HepG2 (cell line): ENCODE measurements at regions not wholly inside any gene's neighbourhood (a gene's known extent, or its start where the extent isn't known, plus 50 kb on each side); places are given as distances from the start of the nearest gene placed in this dataset.

Source experiments
- ATAC-seq: fragments of 200-7000 bp; cut with Tn5 transposase; 3 replicates; pipeline ENCODE4 v1.9.1; 2020; ENCODE audit warnings: mild to moderate bottlenecking, moderate library complexity
- BruUV-seq: library from RNA; stranded (reverse); fragments of 400-500 nt; replicated peaks from 2 replicates; lab custom pipeline; 2021; lab: Mats Ljungman, UMichigan
- CTCF ChIA-PET: fragments of 300-600 bp; formaldehyde crosslinking; extraction: SDS; loops from one replicate; lab custom pipeline; 2021; ENCODE audit warnings: low total read pairs, inconsistent platforms, low intra/inter-chr PET ratio; lab: Yijun Ruan, JAX
- POLR2A ChIA-PET: fragments of 350-600 bp; sonication (Branson Sonifier 250); formaldehyde crosslinking; loops from one replicate; lab custom pipeline; 2020; ENCODE audit warnings: antibody characterized with exemption, inconsistent platforms; lab: Yijun Ruan, JAX
- DNase-seq: peaks from one replicate; pipeline ENCODE4 v3.0.0-alpha.2; 2015; ENCODE audit warnings: low spot score
- FAIRE-seq: peaks from 3 replicates; lab custom pipeline; 2011; peaks lifted over from hg19 to GRCh38; lab: Jason Lieb, UNC
- H2AFZ ChIP-seq: one replicate; pipeline ENCODE4 v1.6.1; 2011; ENCODE audit warnings: low read length, inconsistent platforms
- H3K27ac ChIP-seq: fragments of 300-600 bp; 3 replicates; pipeline ENCODE4 v1.8.0; 2011; ENCODE audit warnings: mixed run types, mild to moderate bottlenecking, mixed read lengths, low read length, inconsistent platforms; ENCODE audit not compliant: insufficient read depth; ENCODE audit errors: extremely low read length
- H3K27me3 ChIP-seq, 2 experiments: fragments of 200-600 bp in 1 of 2; 2 replicates in 1 of 2; 3 replicates in 1 of 2; pipeline versions ENCODE4 v1.6.0 to v1.8.0; 2011; ENCODE audit warnings: low read length in 2 of 2, mild to moderate bottlenecking in 2 of 2, moderate library complexity in 2 of 2, inconsistent platforms in 1 of 2; ENCODE audit not compliant: insufficient read depth in 2 of 2, control insufficient read depth in 1 of 2
- H3K36me3 ChIP-seq, 2 experiments: fragments of 200-600 bp in 1 of 2; replicated peaks in 1 of 2; 2 replicates in 1 of 2; 3 replicates in 1 of 2; pipeline versions ENCODE4 v1.5.1 to v1.8.0; 2011; ENCODE audit warnings: low read length in 2 of 2, inconsistent platforms in 1 of 2; ENCODE audit not compliant: insufficient read depth in 2 of 2, control insufficient read depth in 1 of 2
- H3K4me1 ChIP-seq: 2 replicates; pipeline ENCODE4 v1.5.1; 2012; ENCODE audit warnings: low read length, inconsistent platforms; ENCODE audit not compliant: insufficient read depth
- H3K4me2 ChIP-seq: 2 replicates; pipeline ENCODE4 v1.6.0; 2011; ENCODE audit warnings: low read depth, low read length, inconsistent platforms
- H3K4me3 ChIP-seq, 3 experiments: fragments of 200-600 bp in 1 of 3; sonication (generic), shearing (Covaris generic) in 1 of 3; replicated peaks in 1 of 3; 2 replicates each; pipeline ENCODE4 v1.5.1; 2011 to 2016; ENCODE audit warnings: low read length in 3 of 3, inconsistent platforms in 2 of 3, low read depth in 2 of 3, mild to moderate bottlenecking in 2 of 3, control low read depth in 1 of 3, mixed read lengths in 1 of 3; ENCODE audit not compliant: insufficient read depth in 1 of 3
- H3K79me2 ChIP-seq: one replicate; pipeline ENCODE4 v1.6.1; 2011; ENCODE audit warnings: low read length, inconsistent platforms; ENCODE audit not compliant: insufficient read depth
- H3K9ac ChIP-seq: 2 replicates; pipeline ENCODE4 v1.6.0; 2011; ENCODE audit warnings: mild to moderate bottlenecking, low read depth, low read length, inconsistent platforms; ENCODE audit not compliant: insufficient read depth
- H3K9me3 ChIP-seq: 2 replicates; pipeline ENCODE4 v1.5.1; 2012; ENCODE audit warnings: mild to moderate bottlenecking, low read length
- H4K20me1 ChIP-seq: 2 replicates; pipeline ENCODE4 v1.6.0; 2011; ENCODE audit warnings: inconsistent platforms, mild to moderate bottlenecking, low read length, moderate library complexity; ENCODE audit not compliant: insufficient read depth
- ETV6 ChIP-seq: sonication (generic); formaldehyde crosslinking; conservative IDR thresholded peaks from 2 replicates; pipeline ENCODE4 v1.4.0; 2020; ENCODE audit warnings: missing genetic modification reagents
- GATAD2A ChIP-seq: IDR thresholded peaks from 2 replicates; pipeline ENCODE4 v1.6.1; 2016
- GTF3A ChIP-seq: sonication (generic); formaldehyde crosslinking; conservative IDR thresholded peaks from 2 replicates; pipeline ENCODE4 v1.4.0; 2020; ENCODE audit warnings: mild to moderate bottlenecking, missing genetic modification reagents
- MAFF ChIP-seq: IDR thresholded peaks from 2 replicates; pipeline ENCODE4 v1.6.1; 2011; ENCODE audit warnings: low read depth, low read length, improper control_type of control experiment
- MAFK ChIP-seq, 2 experiments: IDR thresholded peaks in 1 of 2; conservative IDR thresholded peaks in 1 of 2; 2 replicates each; pipeline ENCODE4 v1.6.1; 2011; ENCODE audit warnings: improper control_type of control experiment in 2 of 2, low read length in 2 of 2
- TP53 ChIP-seq: sonication (generic); formaldehyde crosslinking; conservative IDR thresholded peaks from 2 replicates; pipeline ENCODE4 v1.4.0; 2020; ENCODE audit warnings: missing genetic modification reagents
- whole genome bisulfite sequencing: methylation state at CpG from one replicate; pipeline ENCODE4 v1.1.6; 2017; ENCODE audit warnings: low lambda C conversion rate; 5-methylcytosine and 5-hydroxymethylcytosine counted together
- in situ Hi-C: cut with HindIII; loops from 2 replicates; pipeline ENCODE4 v1.10.0; 2017; ENCODE audit warnings: low pct_unique_long_range_greater_than_20kb; ENCODE audit not compliant: extremely low pct_ligation_motif_present
- intact Hi-C: fragments of 100-400 bp; cut with micrococcal nuclease; formaldehyde crosslinking; loops from one replicate; pipeline ENCODE4 v1.10.0; 2022; ENCODE audit not compliant: unreplicated experiment
- TF ChIP-seq, protein P1 (sequence below): sonication (generic); formaldehyde crosslinking; IDR thresholded peaks from 2 replicates; pipeline ENCODE4 v1.5.0; 2020; ENCODE audit warnings: mild to moderate bottlenecking, missing genetic modification reagents, moderate library complexity
- TF ChIP-seq, protein P2 (sequence below), 2 experiments: IDR thresholded peaks; 2 replicates each; pipeline ENCODE4 v1.6.1; 2011 to 2012; ENCODE audit warnings: low read length in 2 of 2, borderline replicate concordance in 1 of 2, low read depth in 1 of 2, mild to moderate bottlenecking in 1 of 2, moderate library complexity in 1 of 2
- TF ChIP-seq, protein P3 (sequence below): sonication (generic); formaldehyde crosslinking; IDR thresholded peaks from 2 replicates; pipeline ENCODE4 v1.4.0; 2020; ENCODE audit warnings: missing genetic modification reagents

DNA sequence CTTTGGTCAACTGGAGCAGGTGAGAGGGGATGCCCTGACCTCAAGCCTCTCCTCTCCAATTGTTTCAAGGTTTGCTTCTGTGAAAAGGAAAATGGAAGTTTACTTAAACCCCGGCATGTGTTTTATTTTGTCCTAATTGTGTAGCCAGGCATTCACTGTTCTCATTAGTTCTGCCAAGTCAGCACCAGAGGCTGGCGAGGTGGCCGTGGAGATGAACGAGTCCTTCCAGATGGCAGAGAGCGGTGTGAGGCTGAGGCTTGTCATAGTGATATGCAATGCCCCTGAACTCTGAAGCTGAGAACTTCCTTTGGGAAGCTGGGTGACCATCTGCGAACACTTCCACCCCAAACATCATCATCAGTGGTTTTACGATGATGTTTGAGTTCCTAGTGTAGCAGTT is 199.6 kb downstream of the TJP1 start:
- Histone ChIP-seq H3K79me2 (no peaks in the 10 kb centered on the region), H3K4me1 (no peaks in the 10 kb centered on the region), H3K27me3 (peaks cover 0 to 2% of the 10 kb centered on the region in 2 experiments; a peak in 2 of 5 replicates), H3K27ac (no peak overlapping the region), H4K20me1 (no peaks in the 10 kb centered on the region), H3K9me3 (no peaks in the 10 kb centered on the region)
- FAIRE-seq (no peak), DNase-seq (no peak), ATAC-seq (no peak)
- in situ Hi-C loops = no loop called here
- TF ChIP-seq MAFK (conservative IDR thresholded peaks at IDR 0.05 in 1 of 2, IDR thresholded peaks at IDR 0.05 in 1 of 2; ENCODE audit: low read length in 2 of 2) (peak; percentile 44 to 60; a peak in 3 of 4 replicates), MAFF (peak; percentile 28; the same call in 1 of the 2 replicates)
- TF ChIP-seq, protein P1, sequence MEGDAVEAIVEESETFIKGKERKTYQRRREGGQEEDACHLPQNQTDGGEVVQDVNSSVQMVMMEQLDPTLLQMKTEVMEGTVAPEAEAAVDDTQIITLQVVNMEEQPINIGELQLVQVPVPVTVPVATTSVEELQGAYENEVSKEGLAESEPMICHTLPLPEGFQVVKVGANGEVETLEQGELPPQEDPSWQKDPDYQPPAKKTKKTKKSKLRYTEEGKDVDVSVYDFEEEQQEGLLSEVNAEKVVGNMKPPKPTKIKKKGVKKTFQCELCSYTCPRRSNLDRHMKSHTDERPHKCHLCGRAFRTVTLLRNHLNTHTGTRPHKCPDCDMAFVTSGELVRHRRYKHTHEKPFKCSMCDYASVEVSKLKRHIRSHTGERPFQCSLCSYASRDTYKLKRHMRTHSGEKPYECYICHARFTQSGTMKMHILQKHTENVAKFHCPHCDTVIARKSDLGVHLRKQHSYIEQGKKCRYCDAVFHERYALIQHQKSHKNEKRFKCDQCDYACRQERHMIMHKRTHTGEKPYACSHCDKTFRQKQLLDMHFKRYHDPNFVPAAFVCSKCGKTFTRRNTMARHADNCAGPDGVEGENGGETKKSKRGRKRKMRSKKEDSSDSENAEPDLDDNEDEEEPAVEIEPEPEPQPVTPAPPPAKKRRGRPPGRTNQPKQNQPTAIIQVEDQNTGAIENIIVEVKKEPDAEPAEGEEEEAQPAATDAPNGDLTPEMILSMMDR (CRISPR knock-in tag) = no peak
- TF ChIP-seq, all 625 proteins: peak for 2
- Histone ChIP-seq H3K4me2 (no peak overlapping the region), H3K9ac (no peak overlapping the region), H3K36me3 (no peaks in the 10 kb centered on the region), H3K4me3 (no peak overlapping the region), H2AFZ (no peak overlapping the region)
- intact Hi-C loops = no loop called here
- CTCF ChIA-PET = no interaction called here
- BruUV-seq = no TSS peak
- WGBS = 44% methylated on average over 7 of the region's 7 CpGs
- POLR2A ChIA-PET = no interaction called here

DNA sequence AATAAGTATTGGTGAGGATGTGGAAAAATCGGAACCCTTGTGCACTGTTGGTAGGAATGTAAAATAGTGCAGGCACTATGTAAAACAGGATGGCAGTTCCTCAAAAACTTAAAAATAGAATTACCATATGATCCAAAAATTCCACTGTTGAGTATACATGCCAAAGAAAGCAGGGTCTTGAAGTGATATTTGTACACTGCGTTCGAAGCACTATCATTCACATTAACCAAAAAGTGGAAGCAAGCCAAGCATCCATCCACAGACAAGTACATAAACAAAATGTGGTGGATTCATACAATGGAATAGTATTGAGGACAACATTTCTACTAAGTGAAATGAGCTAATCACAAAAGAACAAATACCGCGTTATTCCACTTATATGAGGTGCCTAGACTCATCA is 200.7 kb downstream of the TJP1 start:
- no peak for FAIRE-seq
- CTCF ChIA-PET = no interaction called here
- Histone ChIP-seq H3K79me2 (no peaks in the 10 kb centered on the region), H3K27me3 (no peaks in the 10 kb centered on the region; a peak in 2 of 5 replicates), H2AFZ (no peak overlapping the region), H3K4me1 (no peaks in the 10 kb centered on the region), H3K9me3 (no peaks in the 10 kb centered on the region), H3K27ac (no peak overlapping the region), H3K4me2 (no peak overlapping the region), H4K20me1 (no peaks in the 10 kb centered on the region), H3K36me3 (no peaks in the 10 kb centered on the region), H3K9ac (no peak overlapping the region), H3K4me3 (no peak overlapping the region)
- intact Hi-C loops (no loop called here), in situ Hi-C loops (no loop called here)
- BruUV-seq = no TSS peak
- 65% methylated on average over 5 of the region's 5 CpGs for WGBS
- POLR2A ChIA-PET = no interaction called here
- DNase-seq = no peak
- no peak for ATAC-seq
- TF ChIP-seq GATAD2A (no peak), TP53 (no peak), ETV6 (CRISPR knock-in tag) (no peak), GTF3A (CRISPR knock-in tag) (no peak)
- TF ChIP-seq, protein P2, sequence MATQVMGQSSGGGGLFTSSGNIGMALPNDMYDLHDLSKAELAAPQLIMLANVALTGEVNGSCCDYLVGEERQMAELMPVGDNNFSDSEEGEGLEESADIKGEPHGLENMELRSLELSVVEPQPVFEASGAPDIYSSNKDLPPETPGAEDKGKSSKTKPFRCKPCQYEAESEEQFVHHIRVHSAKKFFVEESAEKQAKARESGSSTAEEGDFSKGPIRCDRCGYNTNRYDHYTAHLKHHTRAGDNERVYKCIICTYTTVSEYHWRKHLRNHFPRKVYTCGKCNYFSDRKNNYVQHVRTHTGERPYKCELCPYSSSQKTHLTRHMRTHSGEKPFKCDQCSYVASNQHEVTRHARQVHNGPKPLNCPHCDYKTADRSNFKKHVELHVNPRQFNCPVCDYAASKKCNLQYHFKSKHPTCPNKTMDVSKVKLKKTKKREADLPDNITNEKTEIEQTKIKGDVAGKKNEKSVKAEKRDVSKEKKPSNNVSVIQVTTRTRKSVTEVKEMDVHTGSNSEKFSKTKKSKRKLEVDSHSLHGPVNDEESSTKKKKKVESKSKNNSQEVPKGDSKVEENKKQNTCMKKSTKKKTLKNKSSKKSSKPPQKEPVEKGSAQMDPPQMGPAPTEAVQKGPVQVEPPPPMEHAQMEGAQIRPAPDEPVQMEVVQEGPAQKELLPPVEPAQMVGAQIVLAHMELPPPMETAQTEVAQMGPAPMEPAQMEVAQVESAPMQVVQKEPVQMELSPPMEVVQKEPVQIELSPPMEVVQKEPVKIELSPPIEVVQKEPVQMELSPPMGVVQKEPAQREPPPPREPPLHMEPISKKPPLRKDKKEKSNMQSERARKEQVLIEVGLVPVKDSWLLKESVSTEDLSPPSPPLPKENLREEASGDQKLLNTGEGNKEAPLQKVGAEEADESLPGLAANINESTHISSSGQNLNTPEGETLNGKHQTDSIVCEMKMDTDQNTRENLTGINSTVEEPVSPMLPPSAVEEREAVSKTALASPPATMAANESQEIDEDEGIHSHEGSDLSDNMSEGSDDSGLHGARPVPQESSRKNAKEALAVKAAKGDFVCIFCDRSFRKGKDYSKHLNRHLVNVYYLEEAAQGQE (IDR thresholded peaks at IDR 0.05; ENCODE audit: borderline replicate concordance in 1 of 2, low read depth in 1 of 2, low read length in 2 of 2) = no peak
- TF ChIP-seq, protein P3, sequence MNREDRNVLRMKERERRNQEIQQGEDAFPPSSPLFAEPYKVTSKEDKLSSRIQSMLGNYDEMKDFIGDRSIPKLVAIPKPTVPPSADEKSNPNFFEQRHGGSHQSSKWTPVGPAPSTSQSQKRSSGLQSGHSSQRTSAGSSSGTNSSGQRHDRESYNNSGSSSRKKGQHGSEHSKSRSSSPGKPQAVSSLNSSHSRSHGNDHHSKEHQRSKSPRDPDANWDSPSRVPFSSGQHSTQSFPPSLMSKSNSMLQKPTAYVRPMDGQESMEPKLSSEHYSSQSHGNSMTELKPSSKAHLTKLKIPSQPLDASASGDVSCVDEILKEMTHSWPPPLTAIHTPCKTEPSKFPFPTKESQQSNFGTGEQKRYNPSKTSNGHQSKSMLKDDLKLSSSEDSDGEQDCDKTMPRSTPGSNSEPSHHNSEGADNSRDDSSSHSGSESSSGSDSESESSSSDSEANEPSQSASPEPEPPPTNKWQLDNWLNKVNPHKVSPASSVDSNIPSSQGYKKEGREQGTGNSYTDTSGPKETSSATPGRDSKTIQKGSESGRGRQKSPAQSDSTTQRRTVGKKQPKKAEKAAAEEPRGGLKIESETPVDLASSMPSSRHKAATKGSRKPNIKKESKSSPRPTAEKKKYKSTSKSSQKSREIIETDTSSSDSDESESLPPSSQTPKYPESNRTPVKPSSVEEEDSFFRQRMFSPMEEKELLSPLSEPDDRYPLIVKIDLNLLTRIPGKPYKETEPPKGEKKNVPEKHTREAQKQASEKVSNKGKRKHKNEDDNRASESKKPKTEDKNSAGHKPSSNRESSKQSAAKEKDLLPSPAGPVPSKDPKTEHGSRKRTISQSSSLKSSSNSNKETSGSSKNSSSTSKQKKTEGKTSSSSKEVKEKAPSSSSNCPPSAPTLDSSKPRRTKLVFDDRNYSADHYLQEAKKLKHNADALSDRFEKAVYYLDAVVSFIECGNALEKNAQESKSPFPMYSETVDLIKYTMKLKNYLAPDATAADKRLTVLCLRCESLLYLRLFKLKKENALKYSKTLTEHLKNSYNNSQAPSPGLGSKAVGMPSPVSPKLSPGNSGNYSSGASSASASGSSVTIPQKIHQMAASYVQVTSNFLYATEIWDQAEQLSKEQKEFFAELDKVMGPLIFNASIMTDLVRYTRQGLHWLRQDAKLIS (CRISPR knock-in tag) = no peak
